HepG2 (cell line): ENCODE measurements at regions not wholly inside any gene's neighbourhood (a gene's known extent, or its start where the extent isn't known, plus 50 kb on each side); places are given as distances from the start of the nearest gene placed in this dataset.

ENCODE experiments used
- ATAC-seq: fragments of 200-7000 bp; cut with Tn5 transposase; 3 replicates; pipeline ENCODE4 v1.9.1; 2020; ENCODE audit warnings: mild to moderate bottlenecking, moderate library complexity
- BruUV-seq: library from RNA; stranded (reverse); fragments of 400-500 nt; replicated peaks from 2 replicates; lab custom pipeline; 2021; lab: Mats Ljungman, UMichigan
- CTCF ChIA-PET: fragments of 300-600 bp; formaldehyde crosslinking; extraction: SDS; loops from one replicate; lab custom pipeline; 2021; ENCODE audit warnings: low total read pairs, inconsistent platforms, low intra/inter-chr PET ratio; lab: Yijun Ruan, JAX
- POLR2A ChIA-PET: fragments of 350-600 bp; sonication (Branson Sonifier 250); formaldehyde crosslinking; loops from one replicate; lab custom pipeline; 2020; ENCODE audit warnings: antibody characterized with exemption, inconsistent platforms; lab: Yijun Ruan, JAX
- DNase-seq: peaks from one replicate; pipeline ENCODE4 v3.0.0-alpha.2; 2015; ENCODE audit warnings: low spot score
- FAIRE-seq: peaks from 3 replicates; lab custom pipeline; 2011; peaks lifted over from hg19 to GRCh38; lab: Jason Lieb, UNC
- H2AFZ ChIP-seq: one replicate; pipeline ENCODE4 v1.6.1; 2011; ENCODE audit warnings: low read length, inconsistent platforms
- H3K27ac ChIP-seq: fragments of 300-600 bp; 3 replicates; pipeline ENCODE4 v1.8.0; 2011; ENCODE audit warnings: mixed run types, mild to moderate bottlenecking, mixed read lengths, low read length, inconsistent platforms; ENCODE audit not compliant: insufficient read depth; ENCODE audit errors: extremely low read length
- H3K27me3 ChIP-seq, 2 experiments: fragments of 200-600 bp in 1 of 2; 2 replicates in 1 of 2; 3 replicates in 1 of 2; pipeline versions ENCODE4 v1.6.0 to v1.8.0; 2011; ENCODE audit warnings: low read length in 2 of 2, mild to moderate bottlenecking in 2 of 2, moderate library complexity in 2 of 2, inconsistent platforms in 1 of 2; ENCODE audit not compliant: insufficient read depth in 2 of 2, control insufficient read depth in 1 of 2
- H3K36me3 ChIP-seq, 2 experiments: fragments of 200-600 bp in 1 of 2; replicated peaks in 1 of 2; 2 replicates in 1 of 2; 3 replicates in 1 of 2; pipeline versions ENCODE4 v1.5.1 to v1.8.0; 2011; ENCODE audit warnings: low read length in 2 of 2, inconsistent platforms in 1 of 2; ENCODE audit not compliant: insufficient read depth in 2 of 2, control insufficient read depth in 1 of 2
- H3K4me1 ChIP-seq: 2 replicates; pipeline ENCODE4 v1.5.1; 2012; ENCODE audit warnings: low read length, inconsistent platforms; ENCODE audit not compliant: insufficient read depth
- H3K4me2 ChIP-seq: 2 replicates; pipeline ENCODE4 v1.6.0; 2011; ENCODE audit warnings: low read depth, low read length, inconsistent platforms
- H3K4me3 ChIP-seq, 3 experiments: fragments of 200-600 bp in 1 of 3; sonication (generic), shearing (Covaris generic) in 1 of 3; replicated peaks in 1 of 3; 2 replicates each; pipeline ENCODE4 v1.5.1; 2011 to 2016; ENCODE audit warnings: low read length in 3 of 3, inconsistent platforms in 2 of 3, low read depth in 2 of 3, mild to moderate bottlenecking in 2 of 3, control low read depth in 1 of 3, mixed read lengths in 1 of 3; ENCODE audit not compliant: insufficient read depth in 1 of 3
- H3K79me2 ChIP-seq: one replicate; pipeline ENCODE4 v1.6.1; 2011; ENCODE audit warnings: low read length, inconsistent platforms; ENCODE audit not compliant: insufficient read depth
- H3K9ac ChIP-seq: 2 replicates; pipeline ENCODE4 v1.6.0; 2011; ENCODE audit warnings: mild to moderate bottlenecking, low read depth, low read length, inconsistent platforms; ENCODE audit not compliant: insufficient read depth
- H3K9me3 ChIP-seq: 2 replicates; pipeline ENCODE4 v1.5.1; 2012; ENCODE audit warnings: mild to moderate bottlenecking, low read length
- H4K20me1 ChIP-seq: 2 replicates; pipeline ENCODE4 v1.6.0; 2011; ENCODE audit warnings: inconsistent platforms, mild to moderate bottlenecking, low read length, moderate library complexity; ENCODE audit not compliant: insufficient read depth
- CBX2 ChIP-seq, 2 experiments: fragments of 200-600 bp in 1 of 2; sonication (generic); formaldehyde crosslinking in 1 of 2; IDR thresholded peaks; 2 replicates each; pipeline versions ENCODE4 v1.7.0 to v1.8.1; 2018 to 2022; ENCODE audit warnings: low read depth in 2 of 2, low read length in 1 of 2, mild to moderate bottlenecking in 1 of 2, missing genetic modification reagents in 1 of 2
- DDIT3 ChIP-seq: sonication (generic); formaldehyde crosslinking; IDR thresholded peaks from 2 replicates; pipeline ENCODE4 v1.4.0; 2020; ENCODE audit warnings: mild to moderate bottlenecking, missing genetic modification reagents
- HOXA7 ChIP-seq: sonication (generic); formaldehyde crosslinking; IDR thresholded peaks from 2 replicates; pipeline ENCODE4 v1.8.1; 2022; ENCODE audit warnings: mild to moderate bottlenecking, missing genetic modification reagents, moderate library complexity
- IRX3 ChIP-seq: sonication (generic); formaldehyde crosslinking; IDR thresholded peaks from 2 replicates; pipeline ENCODE4 v1.8.1; 2023; ENCODE audit warnings: mild to moderate bottlenecking, low read depth, missing genetic modification reagents, borderline replicate concordance
- JUNB ChIP-seq: sonication (generic); formaldehyde crosslinking; IDR thresholded peaks from 2 replicates; pipeline ENCODE4 v1.8.0; 2022; ENCODE audit warnings: missing genetic modification reagents, mild to moderate bottlenecking, borderline replicate concordance
- MAFG ChIP-seq: sonication (generic); formaldehyde crosslinking; IDR thresholded peaks from 2 replicates; pipeline ENCODE4 v1.5.1; 2020; ENCODE audit warnings: mild to moderate bottlenecking, missing genetic modification reagents
- NFAT5 ChIP-seq: sonication (generic); formaldehyde crosslinking; IDR thresholded peaks from 2 replicates; pipeline ENCODE4 v1.4.0; 2020; ENCODE audit warnings: missing genetic modification reagents
- PHF21A ChIP-seq: sonication (generic); formaldehyde crosslinking; IDR thresholded peaks from 2 replicates; pipeline ENCODE4 v1.5.0; 2020; ENCODE audit warnings: mild to moderate bottlenecking, missing genetic modification reagents
- RCOR2 ChIP-seq: IDR thresholded peaks from 2 replicates; pipeline ENCODE4 v1.6.1; 2016; ENCODE audit warnings: missing biosample characterization, missing genetic modification reagents
- ZBTB46 ChIP-seq: sonication (generic); formaldehyde crosslinking; IDR thresholded peaks from 2 replicates; pipeline ENCODE4 v1.4.0; 2020; ENCODE audit warnings: mild to moderate bottlenecking, missing genetic modification reagents, borderline replicate concordance
- ZNF101 ChIP-seq: sonication (generic); formaldehyde crosslinking; IDR thresholded peaks from 2 replicates; pipeline ENCODE4 v1.4.0; 2020; ENCODE audit warnings: mild to moderate bottlenecking, low read depth, missing genetic modification reagents, borderline replicate concordance
- ZNF619 ChIP-seq: sonication (generic); formaldehyde crosslinking; IDR thresholded peaks from 2 replicates; pipeline ENCODE4 v1.4.0; 2020; ENCODE audit warnings: mild to moderate bottlenecking, missing genetic modification reagents
- ZNF782 ChIP-seq: sonication (generic); formaldehyde crosslinking; IDR thresholded peaks from 2 replicates; pipeline ENCODE4 v1.4.0; 2020; ENCODE audit warnings: missing genetic modification reagents, mild to moderate bottlenecking, borderline replicate concordance
- ZNF816 ChIP-seq: sonication (generic); formaldehyde crosslinking; IDR thresholded peaks from 2 replicates; pipeline ENCODE4 v1.8.0; 2022; ENCODE audit warnings: missing genetic modification reagents, mild to moderate bottlenecking, borderline replicate concordance
- ZNF850 ChIP-seq: sonication (generic); formaldehyde crosslinking; conservative IDR thresholded peaks from 2 replicates; pipeline ENCODE4 v1.9.0; 2021; ENCODE audit warnings: mild to moderate bottlenecking, missing genetic modification reagents
- WGBS: methylation state at CpG from one replicate; pipeline ENCODE4 v1.1.6; 2017; ENCODE audit warnings: low lambda C conversion rate; 5-methylcytosine and 5-hydroxymethylcytosine counted together
- in situ Hi-C: cut with HindIII; loops from 2 replicates; pipeline ENCODE4 v1.10.0; 2017; ENCODE audit warnings: low pct_unique_long_range_greater_than_20kb; ENCODE audit not compliant: extremely low pct_ligation_motif_present
- intact Hi-C: fragments of 100-400 bp; cut with micrococcal nuclease; formaldehyde crosslinking; loops from one replicate; pipeline ENCODE4 v1.10.0; 2022; ENCODE audit not compliant: unreplicated experiment
- TF ChIP-seq, protein P1 (sequence below): sonication (generic); formaldehyde crosslinking; IDR thresholded peaks from 2 replicates; pipeline ENCODE4 v1.4.0; 2020; ENCODE audit warnings: low read depth, mild to moderate bottlenecking, missing genetic modification reagents

- TF ChIP-seq ZBTB46 (CRISPR knock-in tag) = no peak
- no peak for TF ChIP-seq ZNF816 (CRISPR knock-in tag)
- TF ChIP-seq JUNB (CRISPR knock-in tag) = no peak
- TF ChIP-seq ZNF782 (CRISPR knock-in tag) = no peak
- TF ChIP-seq IRX3 (CRISPR knock-in tag) = no peak
- TF ChIP-seq ZNF619 (CRISPR knock-in tag) = no peak
- no peak for TF ChIP-seq HOXA7
- TF ChIP-seq CBX2 (IDR thresholded peaks at IDR 0.05; ENCODE audit: low read depth, low read length) = no peak
- TF ChIP-seq CBX2 (CRISPR knock-in tag; IDR thresholded peaks at IDR 0.05; ENCODE audit: low read depth) = no peak
- no peak for TF ChIP-seq ZNF101 (CRISPR knock-in tag)
- TF ChIP-seq, protein P1, sequence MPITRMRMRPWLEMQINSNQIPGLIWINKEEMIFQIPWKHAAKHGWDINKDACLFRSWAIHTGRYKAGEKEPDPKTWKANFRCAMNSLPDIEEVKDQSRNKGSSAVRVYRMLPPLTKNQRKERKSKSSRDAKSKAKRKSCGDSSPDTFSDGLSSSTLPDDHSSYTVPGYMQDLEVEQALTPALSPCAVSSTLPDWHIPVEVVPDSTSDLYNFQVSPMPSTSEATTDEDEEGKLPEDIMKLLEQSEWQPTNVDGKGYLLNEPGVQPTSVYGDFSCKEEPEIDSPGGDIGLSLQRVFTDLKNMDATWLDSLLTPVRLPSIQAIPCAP (CRISPR knock-in tag) = no peak
- no peak for TF ChIP-seq RCOR2 (CRISPR knock-in tag)
Observed at GRCh38 chr5:98705841-98706240, 67.6 kb upstream of the RGMB start (continued).

GRCh38 chr5:98709681-98710080, 63.8 kb upstream of the RGMB start:
- H3K4me2 ChIP-seq = no peak overlapping the region
- TF ChIP-seq PHF21A (CRISPR knock-in tag) (no peak), NFAT5 (CRISPR knock-in tag) (no peak), ZNF850 (CRISPR knock-in tag) (no peak), MAFG (CRISPR knock-in tag) (no peak), DDIT3 (no peak)

More at GRCh38 chr5:98709681-98710080, 63.8 kb upstream of the RGMB start:
- Histone ChIP-seq H3K4me1 (no peaks in the 10 kb centered on the region), H3K79me2 (no peaks in the 10 kb centered on the region), H2AFZ (no peak overlapping the region), H3K9me3 (no peaks in the 10 kb centered on the region), H3K4me3 (no peak overlapping the region), H3K27ac (no peak overlapping the region), H3K9ac (no peak overlapping the region), H3K36me3 (no peaks in the 10 kb centered on the region), H4K20me1 (no peaks in the 10 kb centered on the region), H3K27me3 (no peaks in the 10 kb centered on the region)
- no peak for FAIRE-seq
- POLR2A ChIA-PET = no interaction called here
- ATAC-seq = no peak
- intact Hi-C loops = no loop called here
- no peak for DNase-seq
- BruUV-seq = no TSS peak
- CTCF ChIA-PET = no interaction called here
- in situ Hi-C loops = no loop called here
- 0% methylated on average over 1 of the region's 1 CpG for WGBS
